ENCODE measurements at regions not wholly inside any gene's neighbourhood (a gene's known extent, or its start where the extent isn't known, plus 50 kb on each side); places are given as distances from the start of the nearest gene placed in this dataset.
"Not testable (repeated sequence)": the region's sequence is repeated elsewhere in the genome, so short reads cannot be mapped to it uniquely, and the experiment has no call there.

DNA sequence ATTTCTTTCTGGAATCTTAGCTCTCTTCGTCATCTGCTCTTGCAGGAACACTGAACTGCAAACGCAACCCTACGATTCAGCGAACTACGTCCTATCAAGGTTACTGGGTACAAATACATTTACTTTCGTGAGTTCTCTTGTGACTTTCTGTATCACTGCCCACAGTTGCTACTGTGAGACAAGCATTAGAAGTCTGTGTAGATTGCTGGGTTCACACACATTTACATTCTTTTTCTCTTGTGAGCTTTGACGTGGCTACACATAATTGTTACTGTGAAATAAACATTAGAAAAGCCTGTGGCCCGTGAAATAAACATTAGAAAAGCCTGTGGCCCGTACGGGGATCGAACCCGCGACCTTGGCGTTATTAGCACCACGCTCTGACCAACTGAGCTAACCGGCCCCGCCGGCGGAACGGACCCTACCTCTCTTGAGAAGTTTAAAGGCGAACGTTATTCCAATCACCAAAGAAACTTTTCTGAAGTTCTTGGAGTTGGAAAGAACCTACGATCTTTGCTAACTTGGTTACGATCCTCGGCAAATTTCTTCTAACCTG, 61.2 kb upstream of the ZNF322 start:
- H3K27me3 ChIP-seq (ENCODE audit: control insufficient read depth, insufficient read depth, low read length, poor library complexity, severe bottlenecking): not testable (repeated sequence)
- no CpG with 5 or more reads among the region's 25 CpGs for WGBS, 2 experiments

DNA sequence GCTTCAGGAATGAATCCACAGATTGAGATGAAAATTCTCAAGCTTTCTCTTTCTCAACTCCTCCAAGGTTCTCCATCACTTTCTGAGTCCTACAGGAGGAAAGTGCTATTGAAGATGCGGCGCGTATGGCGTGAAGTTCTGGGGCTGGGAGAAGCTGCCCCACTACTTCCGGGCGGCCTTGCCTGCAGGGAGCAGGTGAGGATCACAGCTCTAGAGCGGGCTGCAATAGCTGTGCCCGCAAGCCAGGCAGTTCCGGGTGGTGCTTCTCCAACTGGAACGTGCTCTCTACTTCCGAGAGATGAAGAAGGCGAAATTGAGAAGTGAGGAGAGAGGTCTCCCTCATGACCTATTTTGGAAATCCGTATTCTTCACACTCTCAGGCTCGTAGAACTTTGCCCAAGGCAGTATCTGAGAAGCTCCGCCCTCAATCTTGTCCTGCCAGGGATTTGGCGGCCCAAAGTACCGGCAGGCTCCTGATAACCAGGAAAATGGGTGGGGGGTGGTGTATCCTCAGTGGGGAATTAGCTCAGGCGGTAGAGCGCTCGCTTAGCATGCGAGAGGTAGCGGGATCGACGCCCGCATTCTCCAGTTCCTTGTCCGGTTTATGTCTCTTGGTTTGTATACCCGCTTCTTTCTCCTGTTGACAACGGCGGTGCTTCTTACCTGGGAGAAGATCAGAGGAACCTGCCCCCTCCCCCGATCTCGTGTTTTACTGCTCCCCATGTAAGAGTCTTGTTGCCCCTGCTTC, 70.6 kb upstream of the ZNF322 start:
- H3K4me3 ChIP-seq (ENCODE audit: insufficient read depth, low read depth, low read length); H3K36me3 ChIP-seq (ENCODE audit: control insufficient read depth, insufficient read depth, low read length); H3K27ac ChIP-seq (ENCODE audit: insufficient read depth, low read depth, low read length, poor library complexity, severe bottlenecking); H3K9me3 ChIP-seq (ENCODE audit: control insufficient read depth, low read length); H3K4me1 ChIP-seq (ENCODE audit: control insufficient read depth, insufficient read depth, low read length); H3K27me3 ChIP-seq (ENCODE audit: control insufficient read depth, insufficient read depth, low read length, poor library complexity, severe bottlenecking): not testable (repeated sequence)
- no CpG with 5 or more reads among the region's 31 CpGs for WGBS, 2 experiments

More for the DNA sequence above, 61.2 kb upstream of the ZNF322 start:
- H3K4me1 ChIP-seq (ENCODE audit: control insufficient read depth, insufficient read depth, low read length); H3K9me3 ChIP-seq (ENCODE audit: control insufficient read depth, low read length); H3K27ac ChIP-seq (ENCODE audit: insufficient read depth, low read depth, low read length, poor library complexity, severe bottlenecking); H3K36me3 ChIP-seq (ENCODE audit: control insufficient read depth, insufficient read depth, low read length); H3K4me3 ChIP-seq (ENCODE audit: insufficient read depth, low read depth, low read length): not testable (repeated sequence)

DNA sequence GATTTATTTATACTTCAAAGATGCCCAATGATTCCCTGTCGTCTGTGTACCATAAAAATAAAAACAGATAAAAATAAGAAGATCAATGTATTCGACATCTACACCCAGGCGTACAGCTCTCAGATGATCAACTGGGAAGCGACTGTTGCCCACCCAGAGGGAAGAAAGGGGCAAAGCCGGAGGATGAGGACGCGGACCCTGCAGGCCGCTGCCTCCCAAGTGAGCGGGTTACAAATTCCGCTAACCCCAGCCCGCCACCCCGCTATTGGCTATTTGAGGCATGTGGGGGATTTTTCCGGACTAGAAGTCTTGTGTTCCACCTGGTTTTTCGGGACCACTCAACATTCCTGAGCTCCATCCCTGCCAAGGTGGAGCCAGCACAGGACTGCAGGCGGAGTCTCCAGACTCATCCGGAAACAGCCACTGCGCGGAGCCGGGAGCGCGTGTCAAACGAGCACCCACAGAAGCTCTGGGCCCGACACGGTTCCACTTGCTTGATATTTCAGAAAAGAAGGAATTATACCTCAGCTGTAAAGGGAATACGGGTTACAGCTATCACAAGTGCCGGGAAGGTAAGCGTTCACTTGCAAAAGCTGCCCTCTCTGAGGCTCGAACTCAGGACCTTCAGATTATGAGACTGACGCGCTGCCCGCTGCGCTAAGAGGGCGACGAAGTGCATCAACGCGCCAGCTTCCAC, 75.4 kb upstream of the ZNF322 start:
- not testable (repeated sequence) for H3K36me3 ChIP-seq (ENCODE audit: control insufficient read depth, insufficient read depth, low read length); H3K27ac ChIP-seq (ENCODE audit: insufficient read depth, low read depth, low read length, poor library complexity, severe bottlenecking); H3K4me3 ChIP-seq (ENCODE audit: insufficient read depth, low read depth, low read length); H3K4me1 ChIP-seq (ENCODE audit: control insufficient read depth, insufficient read depth, low read length); H3K27me3 ChIP-seq (ENCODE audit: control insufficient read depth, insufficient read depth, low read length, poor library complexity, severe bottlenecking); H3K9me3 ChIP-seq (ENCODE audit: control insufficient read depth, low read length)
- WGBS, 2 experiments: no CpG with 5 or more reads among the region's 36 CpGs

DNA sequence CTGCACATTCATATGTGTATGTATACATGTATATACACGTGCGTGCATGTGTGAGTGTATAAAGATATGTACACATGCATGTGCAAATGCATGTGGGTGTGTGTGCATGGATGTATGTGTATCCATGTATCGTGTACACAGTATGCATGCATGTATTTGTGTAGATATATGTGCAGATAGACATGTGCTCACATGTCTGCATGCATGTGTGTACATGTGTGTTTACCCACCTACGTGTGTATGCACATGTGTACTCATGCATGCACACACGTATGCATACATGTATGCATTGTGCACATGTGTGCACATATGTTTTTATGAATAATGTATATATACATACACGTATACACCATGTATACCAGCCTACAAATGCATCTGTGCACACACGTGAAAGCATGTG, 80.3 kb upstream of the ZNF322 start:
- Histone ChIP-seq H3K36me3 (ENCODE audit: control insufficient read depth, insufficient read depth, low read length) (no peaks in the 10 kb centered on the region), H3K4me1 (ENCODE audit: control insufficient read depth, insufficient read depth, low read length) (no peaks in the 10 kb centered on the region), H3K27me3 (ENCODE audit: control insufficient read depth, insufficient read depth, low read length, poor library complexity, severe bottlenecking) (peaks cover 17% of the 10 kb centered on the region), H3K9me3 (ENCODE audit: control insufficient read depth, low read length) (no peaks in the 10 kb centered on the region), H3K27ac (ENCODE audit: insufficient read depth, low read depth, low read length, poor library complexity, severe bottlenecking) (no peak overlapping the region), H3K4me3 (ENCODE audit: insufficient read depth, low read depth, low read length) (no peak overlapping the region)
- WGBS, 2 experiments: 89 to 92% methylated on average over 7 of the region's 7 CpGs

GRCh38 chr6:26743157-26743821, 83.7 kb upstream of the ZNF322 start:
- Histone ChIP-seq H3K4me3 (ENCODE audit: insufficient read depth, low read depth, low read length) (peak overlapping the region; percentile 61), H3K4me1 (ENCODE audit: control insufficient read depth, insufficient read depth, low read length) (no peaks in the 10 kb centered on the region)
- 0 to 1% methylated on average over 28 of the region's 28 CpGs for WGBS, 2 experiments

DNA sequence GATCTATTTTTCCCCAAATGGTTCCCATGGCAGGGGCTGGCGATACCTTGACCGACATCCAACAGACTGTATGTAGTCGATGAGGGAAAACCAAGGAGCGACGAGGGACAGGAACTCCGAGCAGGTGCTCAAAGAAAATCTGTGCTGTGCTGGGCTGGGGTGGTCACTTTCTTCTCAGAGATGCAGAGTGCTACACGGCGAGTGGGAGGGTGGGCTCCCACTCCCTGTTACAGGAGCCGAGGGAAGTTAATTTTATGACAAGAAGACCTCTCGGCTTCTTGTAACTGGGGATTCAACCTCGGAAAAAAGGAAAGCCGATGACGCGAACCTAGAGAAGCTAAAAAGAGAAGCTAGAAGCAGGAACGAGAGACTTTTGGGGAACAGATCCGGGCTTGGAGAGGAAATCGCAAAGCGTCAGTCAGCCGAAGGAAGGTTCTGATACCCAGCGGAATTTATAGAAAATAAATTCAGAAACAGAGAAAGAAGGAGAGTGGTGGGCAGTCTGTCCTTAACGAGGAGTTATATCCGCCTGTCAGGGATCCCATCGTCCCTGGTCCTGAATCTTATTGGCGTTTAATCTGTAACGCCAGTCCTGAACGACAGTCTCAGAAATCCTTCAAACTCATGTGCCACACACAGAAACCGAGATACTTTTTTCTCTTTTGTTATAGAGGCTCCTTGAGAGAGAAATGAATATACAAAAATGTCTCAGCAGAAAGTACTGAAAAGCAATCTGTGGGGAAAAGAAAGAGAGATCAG, 84.6 kb upstream of the ZNF322 start:
- H3K9me3 ChIP-seq (ENCODE audit: control insufficient read depth, low read length): no peaks in the 10 kb centered on the region
- H3K27ac ChIP-seq (ENCODE audit: insufficient read depth, low read depth, low read length, poor library complexity, severe bottlenecking): no peak overlapping the region
- peak overlapping the region; percentile 61 for H3K4me3 ChIP-seq (ENCODE audit: insufficient read depth, low read depth, low read length)
- H3K36me3 ChIP-seq (ENCODE audit: control insufficient read depth, insufficient read depth, low read length): no peaks in the 10 kb centered on the region
- WGBS, 2 experiments: 2% methylated on average over 26 to 27 of the region's 27 CpGs
- H3K27me3 ChIP-seq (ENCODE audit: control insufficient read depth, insufficient read depth, low read length, poor library complexity, severe bottlenecking): peaks cover 45% of the 10 kb centered on the region
- H3K4me1 ChIP-seq (ENCODE audit: control insufficient read depth, insufficient read depth, low read length): no peaks in the 10 kb centered on the region

More at GRCh38 chr6:26743157-26743821, 83.7 kb upstream of the ZNF322 start:
- H3K27ac ChIP-seq (ENCODE audit: insufficient read depth, low read depth, low read length, poor library complexity, severe bottlenecking): no peak overlapping the region
- no peaks in the 10 kb centered on the region for H3K9me3 ChIP-seq (ENCODE audit: control insufficient read depth, low read length)
- no peaks in the 10 kb centered on the region for H3K36me3 ChIP-seq (ENCODE audit: control insufficient read depth, insufficient read depth, low read length)
- peaks cover 37% of the 10 kb centered on the region for H3K27me3 ChIP-seq (ENCODE audit: control insufficient read depth, insufficient read depth, low read length, poor library complexity, severe bottlenecking)

DNA sequence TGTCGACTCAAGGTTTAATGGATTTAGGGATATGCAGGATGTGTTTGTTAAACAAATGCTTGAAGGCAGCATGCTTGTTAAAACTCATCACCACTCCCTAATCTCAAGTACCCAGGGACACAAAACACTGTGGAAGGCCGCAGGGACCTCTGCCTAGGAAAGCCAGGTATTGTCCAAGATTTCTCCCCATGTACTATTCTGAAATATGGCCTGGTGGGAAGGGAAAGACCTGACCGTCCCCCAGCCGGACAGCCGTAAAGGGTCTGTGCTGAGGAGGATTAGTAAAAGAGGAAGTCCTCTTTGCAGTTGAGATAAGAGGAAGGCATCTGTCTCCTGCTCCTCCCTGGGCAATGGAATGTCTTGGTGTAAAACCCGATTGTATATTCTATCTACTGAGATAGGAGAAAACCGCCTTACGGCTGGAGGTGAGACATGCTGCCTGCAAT, 85.3 kb upstream of the ZNF322 start:
- H3K27me3 ChIP-seq (ENCODE audit: control insufficient read depth, insufficient read depth, low read length, poor library complexity, severe bottlenecking): peaks cover 47% of the 10 kb centered on the region

DNA sequence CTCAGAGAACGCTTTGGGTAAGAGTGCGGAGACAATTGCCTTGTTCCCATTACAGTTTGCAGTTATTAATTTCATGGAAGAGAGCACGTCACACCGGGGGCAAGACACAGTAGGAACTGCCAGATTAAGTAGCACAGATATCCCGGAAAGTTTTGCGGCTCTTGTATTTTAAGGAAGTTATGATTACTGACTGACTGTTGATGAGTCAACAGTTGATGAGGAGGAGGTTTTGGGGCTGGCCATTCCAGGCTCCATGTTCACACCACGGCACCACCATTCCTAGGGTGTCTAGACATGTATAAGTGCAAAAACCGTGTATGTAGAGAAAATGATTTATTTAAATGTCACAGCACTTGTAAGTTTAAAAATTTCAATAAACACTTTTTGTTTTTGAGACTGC, 86.4 kb upstream of the ZNF322 start:
- not testable (repeated sequence) for H3K4me3 ChIP-seq (ENCODE audit: insufficient read depth, low read depth, low read length); H3K36me3 ChIP-seq (ENCODE audit: control insufficient read depth, insufficient read depth, low read length); H3K9me3 ChIP-seq (ENCODE audit: control insufficient read depth, low read length); H3K27ac ChIP-seq (ENCODE audit: insufficient read depth, low read depth, low read length, poor library complexity, severe bottlenecking); H3K4me1 ChIP-seq (ENCODE audit: control insufficient read depth, insufficient read depth, low read length)
- peaks cover 50% of the 10 kb centered on the region for H3K27me3 ChIP-seq (ENCODE audit: control insufficient read depth, insufficient read depth, low read length, poor library complexity, severe bottlenecking)
- 92 to 96% methylated on average over 8 of the region's 8 CpGs for WGBS, 2 experiments

More for the DNA sequence above, 85.3 kb upstream of the ZNF322 start:
- H3K4me3 ChIP-seq (ENCODE audit: insufficient read depth, low read depth, low read length): peak overlapping the region; percentile 61
- not testable (repeated sequence) for H3K9me3 ChIP-seq (ENCODE audit: control insufficient read depth, low read length); H3K27ac ChIP-seq (ENCODE audit: insufficient read depth, low read depth, low read length, poor library complexity, severe bottlenecking); H3K36me3 ChIP-seq (ENCODE audit: control insufficient read depth, insufficient read depth, low read length); H3K4me1 ChIP-seq (ENCODE audit: control insufficient read depth, insufficient read depth, low read length)
- 68 to 83% methylated on average over 7 to 8 of the region's 8 CpGs for WGBS, 2 experiments

GRCh38 chr6:26749126-26749758, 89.7 kb upstream of the ZNF322 start:
- H3K4me3 ChIP-seq (ENCODE audit: insufficient read depth, low read depth, low read length): not testable (repeated sequence)

More at GRCh38 chr6:26749126-26749758, 89.7 kb upstream of the ZNF322 start:
- H3K36me3 ChIP-seq (ENCODE audit: control insufficient read depth, insufficient read depth, low read length); H3K4me1 ChIP-seq (ENCODE audit: control insufficient read depth, insufficient read depth, low read length); H3K9me3 ChIP-seq (ENCODE audit: control insufficient read depth, low read length); H3K27ac ChIP-seq (ENCODE audit: insufficient read depth, low read depth, low read length, poor library complexity, severe bottlenecking): not testable (repeated sequence)
- WGBS, 2 experiments: 3 to 4% methylated on average over 14 to 16 of the region's 25 CpGs
- H3K27me3 ChIP-seq (ENCODE audit: control insufficient read depth, insufficient read depth, low read length, poor library complexity, severe bottlenecking): peaks cover 60% of the 10 kb centered on the region
